Erythroblast (primary cell): ENCODE measurements at regions not wholly inside any gene's neighbourhood (a gene's known extent, or its start where the extent isn't known, plus 50 kb on each side); places are given as distances from the start of the nearest gene placed in this dataset.

Experiments
- DNase-seq, 2 experiments: peaks; one replicate each; lab custom pipeline; 2025; lab: John Stamatoyannopoulos, UW
- GATA1 ChIP-seq: IDR thresholded peaks from 2 replicates; pipeline ENCODE4 v1.6.1; 2011; ENCODE audit warnings: low read depth, mild to moderate bottlenecking, control low read depth, low read length, moderate library complexity
- POLR2A ChIP-seq: IDR thresholded peaks from 2 replicates; pipeline ENCODE4 v1.6.1; 2011; ENCODE audit warnings: mild to moderate bottlenecking, low read length

DNA sequence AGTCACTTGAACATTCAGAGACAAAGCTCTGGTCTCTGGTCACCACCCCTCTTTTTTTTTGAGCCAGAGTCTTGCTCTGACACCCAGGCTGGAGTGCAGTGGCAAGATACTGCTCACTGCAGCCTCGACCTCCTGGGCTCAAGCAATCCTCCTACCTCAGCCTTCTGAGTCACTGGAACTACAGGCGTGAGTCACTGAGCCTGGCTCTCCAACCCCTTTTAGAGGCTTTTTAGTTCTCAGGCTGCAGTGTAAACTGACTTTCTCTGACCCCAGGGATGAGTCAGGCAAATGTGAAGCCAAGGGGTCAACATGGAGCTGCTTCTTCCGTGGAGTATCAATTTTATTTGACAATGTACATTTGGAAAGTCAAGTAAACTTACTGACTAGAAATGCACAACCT is 229.2 kb downstream of the PTTG2 start:
- DNase-seq, result peak in 1 of 2 experiments; percentile 6
- TF ChIP-seq GATA1, result no peak
- no peak for TF ChIP-seq POLR2A

DNA sequence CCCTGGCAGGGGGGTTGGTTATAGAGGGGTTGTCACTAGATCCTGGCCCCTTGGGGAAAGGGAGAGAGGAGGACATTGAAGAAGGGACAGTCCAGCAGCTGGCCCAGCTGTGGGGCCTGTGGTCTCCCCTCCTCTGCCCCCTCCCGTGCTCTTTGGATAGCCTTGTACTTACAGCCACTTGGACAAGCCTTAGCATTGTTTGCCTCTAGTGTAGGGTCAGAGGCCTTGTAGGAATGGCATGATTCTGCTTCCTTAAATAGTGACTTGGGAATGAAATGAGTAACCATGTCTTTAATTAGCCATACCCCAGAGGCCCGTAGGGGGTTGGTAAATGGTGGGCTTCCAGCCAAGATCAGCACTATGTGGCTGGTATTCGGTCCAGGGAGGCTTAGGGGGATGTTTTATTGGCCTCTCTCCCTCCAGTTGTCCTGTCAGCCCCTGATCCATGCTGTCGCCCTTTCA is 230.6 kb downstream of the PTTG2 start:
- no peak for DNase-seq
- no peak for TF ChIP-seq GATA1
- no peak for TF ChIP-seq POLR2A

DNA sequence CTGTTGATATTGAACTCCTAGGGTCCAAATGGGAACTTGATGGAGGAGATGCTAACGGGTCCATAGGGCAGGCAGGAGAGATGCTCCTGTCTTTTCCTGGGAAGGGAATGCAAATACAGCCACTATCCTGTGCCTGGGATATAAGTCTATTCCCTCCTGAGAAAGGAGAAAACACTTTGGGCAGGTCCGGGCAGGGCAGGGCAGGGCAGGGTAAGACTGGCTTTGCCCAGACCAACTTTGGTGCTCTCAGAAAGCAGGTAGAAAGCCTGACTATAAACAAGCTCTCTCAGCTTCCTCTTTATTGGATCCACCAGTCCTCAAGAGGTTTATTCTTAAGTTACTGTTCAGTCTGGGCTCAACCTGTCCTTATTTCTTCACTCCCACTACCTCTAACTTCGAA is 232.3 kb downstream of the PTTG2 start:
- no peak for TF ChIP-seq POLR2A
- no peak for TF ChIP-seq GATA1
- no peak for DNase-seq

DNA sequence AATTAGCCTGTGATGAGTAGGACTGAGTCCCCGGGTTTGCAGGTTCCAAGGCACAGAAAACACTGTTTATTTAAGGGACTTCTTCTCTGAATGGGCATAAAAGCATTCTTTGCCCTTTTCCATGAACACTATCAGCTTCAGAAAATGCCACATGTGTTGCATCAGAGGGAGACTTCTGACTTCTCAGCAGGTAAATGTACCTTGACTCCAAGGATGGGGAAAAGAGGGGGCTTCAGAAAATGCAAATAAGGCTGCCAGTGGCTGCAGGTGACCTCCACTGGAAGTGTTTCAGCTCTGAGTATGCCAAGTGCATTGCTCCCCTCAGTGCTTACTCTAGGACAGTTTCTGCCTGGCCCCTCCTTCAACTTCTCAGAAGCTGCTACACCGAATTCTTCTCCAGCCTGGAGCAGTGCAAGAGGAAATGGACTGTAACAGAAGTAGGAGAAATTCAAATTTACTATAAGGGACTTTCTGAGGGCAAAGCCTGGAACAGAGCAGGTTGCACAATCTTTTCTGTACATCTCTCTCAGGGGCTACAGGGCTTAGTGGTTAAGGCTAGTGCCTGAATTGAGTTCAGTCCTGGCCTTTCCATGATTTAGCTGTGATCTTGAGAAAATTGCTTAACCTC is 233.2 kb downstream of the PTTG2 start:
- no peak for TF ChIP-seq GATA1
- DNase-seq, result no peak

DNA sequence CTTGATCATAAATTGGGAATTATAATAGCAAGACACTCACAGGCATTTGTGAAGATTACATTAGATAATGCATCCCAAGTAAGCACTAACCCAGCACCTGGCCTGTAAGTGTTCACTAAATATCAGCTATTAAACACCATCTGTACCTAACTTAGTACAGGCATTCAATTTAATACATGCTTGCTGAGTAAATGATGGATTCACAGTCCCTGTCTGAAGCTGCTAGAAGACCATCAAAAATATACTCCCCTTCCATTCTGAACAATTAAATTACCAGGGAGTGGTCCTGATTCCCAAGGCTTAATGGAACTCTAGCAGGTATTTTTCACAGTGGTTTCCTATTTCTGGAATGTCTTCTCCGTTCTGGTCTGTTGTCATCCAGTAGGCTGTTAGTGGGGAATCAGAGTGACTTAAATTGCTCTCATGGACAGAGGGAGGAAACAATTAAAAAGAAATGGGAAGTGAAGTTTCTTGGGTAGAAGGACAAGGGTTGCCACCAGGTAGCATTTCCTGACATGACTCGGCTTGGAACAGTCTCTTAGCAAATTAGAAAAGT is 233.9 kb downstream of the PTTG2 start:
- no peak for TF ChIP-seq POLR2A
- no peak for TF ChIP-seq GATA1
- no peak for DNase-seq

DNA sequence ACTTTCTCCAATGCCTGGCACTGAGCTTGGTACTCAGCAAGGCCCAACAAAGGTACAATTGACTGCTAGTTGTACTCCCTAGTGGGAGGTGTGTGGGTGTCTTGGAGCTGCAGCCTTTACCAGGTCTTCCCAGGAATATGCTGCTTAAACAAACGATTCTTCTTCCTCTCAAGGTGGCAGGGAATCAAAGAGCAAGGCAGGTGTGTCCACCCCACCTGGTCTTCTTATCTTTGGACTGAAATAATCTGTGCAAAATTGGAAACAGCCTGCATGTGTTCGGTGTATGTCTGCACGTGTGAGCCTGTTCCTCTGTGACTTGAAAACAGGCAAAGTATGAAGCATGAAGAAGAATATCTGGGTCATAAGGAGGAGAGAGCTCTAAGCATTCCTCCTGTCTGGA is 235.3 kb downstream of the PTTG2 start:
- TF ChIP-seq GATA1 (no peak), POLR2A (no peak)
- no peak for DNase-seq

DNA sequence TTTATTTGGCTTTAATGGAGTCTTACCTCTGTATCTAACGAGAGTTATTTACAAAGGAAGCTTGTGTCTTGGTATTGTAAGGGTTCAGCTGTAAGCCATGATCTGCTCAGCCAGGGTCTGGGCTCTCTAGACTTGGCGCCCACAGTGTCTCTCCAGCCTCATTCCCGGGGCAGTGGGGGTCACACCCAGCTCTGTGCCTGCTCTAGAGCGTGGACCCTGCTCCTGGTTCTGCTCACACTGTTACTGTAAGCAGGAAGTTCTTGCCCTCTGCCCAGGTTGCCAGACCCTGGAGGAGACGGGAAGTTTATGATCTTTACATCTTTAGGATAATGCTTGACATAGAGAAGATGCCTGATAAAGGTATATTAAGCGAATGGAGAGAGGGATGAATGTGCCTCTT is 235.7 kb downstream of the PTTG2 start:
- DNase-seq, result no peak
- TF ChIP-seq GATA1 (no peak), POLR2A (no peak)

DNA sequence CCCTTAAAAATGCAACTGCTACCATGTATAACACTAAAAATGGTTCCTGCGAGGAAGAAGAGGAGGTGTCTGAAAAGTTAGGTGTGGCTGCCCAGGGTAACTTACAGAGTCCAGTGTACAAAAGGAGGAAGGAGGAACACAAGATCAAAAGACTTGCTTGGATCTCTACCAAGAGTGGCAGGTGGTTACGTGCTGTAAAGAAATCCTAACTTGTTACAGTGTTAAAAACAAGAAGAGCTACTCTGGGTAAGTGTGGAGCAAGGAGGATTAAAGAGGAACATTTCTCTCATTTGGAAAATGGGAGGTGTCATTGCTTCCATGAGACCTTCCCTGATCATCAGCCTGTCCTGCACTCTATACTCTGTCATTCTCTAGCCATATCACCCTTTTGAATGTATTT is 242.0 kb downstream of the PTTG2 start:
- no peak for DNase-seq
- TF ChIP-seq GATA1 (no peak), POLR2A (no peak)

DNA sequence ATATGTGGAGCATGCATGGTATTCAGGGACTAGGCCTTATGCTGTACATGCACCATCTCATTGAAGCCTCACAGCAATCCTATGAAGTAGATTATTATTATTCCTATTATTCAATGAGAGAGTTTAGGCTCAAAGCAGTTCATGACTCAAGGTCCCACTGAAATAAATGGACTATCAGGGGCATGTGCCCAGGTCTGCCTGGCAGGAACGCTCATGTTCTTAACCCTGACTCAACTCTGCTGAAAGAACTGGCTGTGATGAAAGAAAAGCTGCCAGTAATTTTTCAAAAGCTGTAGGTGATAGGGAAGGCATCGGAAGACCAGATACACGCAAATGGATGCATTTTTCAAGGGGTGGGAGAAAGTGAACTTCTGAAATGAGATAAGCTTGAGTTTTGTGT is 243.4 kb downstream of the PTTG2 start:
- DNase-seq, result no peak
- TF ChIP-seq POLR2A (no peak), GATA1 (no peak)

DNA sequence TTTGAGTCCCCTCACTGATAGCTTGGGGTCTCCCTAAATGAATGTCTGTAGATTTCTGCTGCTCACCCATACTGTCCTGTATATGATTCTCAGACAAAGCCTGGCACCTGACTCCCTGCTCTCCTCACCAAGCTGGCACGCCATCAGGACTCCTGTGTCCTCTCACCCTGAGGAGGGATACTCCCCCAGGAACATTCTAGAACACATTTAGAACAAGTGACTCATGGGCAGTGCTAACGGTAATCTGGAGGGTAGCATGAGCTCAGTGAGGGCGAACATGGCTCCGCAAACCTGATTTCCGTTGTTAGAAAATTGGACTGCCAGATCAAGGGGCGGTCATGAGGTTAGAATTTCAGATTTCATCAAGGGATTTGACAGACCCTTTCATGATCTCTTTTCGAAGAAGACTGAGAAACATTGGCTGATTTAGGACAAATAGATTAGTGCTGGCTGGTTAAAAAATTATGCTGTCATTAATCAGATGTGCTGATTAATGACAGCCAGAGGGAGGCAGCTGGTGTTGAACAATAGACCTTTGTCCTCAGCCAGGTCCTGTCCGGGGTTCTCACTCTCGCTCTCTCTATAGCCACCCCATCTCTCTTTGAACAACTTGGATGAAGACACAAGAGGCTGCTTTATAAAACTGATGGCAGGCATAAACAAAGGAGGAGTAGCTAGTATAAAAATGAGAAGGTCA is 244.3 kb downstream of the PTTG2 start:
- no peak for DNase-seq
- TF ChIP-seq GATA1 (no peak), POLR2A (no peak)

DNA sequence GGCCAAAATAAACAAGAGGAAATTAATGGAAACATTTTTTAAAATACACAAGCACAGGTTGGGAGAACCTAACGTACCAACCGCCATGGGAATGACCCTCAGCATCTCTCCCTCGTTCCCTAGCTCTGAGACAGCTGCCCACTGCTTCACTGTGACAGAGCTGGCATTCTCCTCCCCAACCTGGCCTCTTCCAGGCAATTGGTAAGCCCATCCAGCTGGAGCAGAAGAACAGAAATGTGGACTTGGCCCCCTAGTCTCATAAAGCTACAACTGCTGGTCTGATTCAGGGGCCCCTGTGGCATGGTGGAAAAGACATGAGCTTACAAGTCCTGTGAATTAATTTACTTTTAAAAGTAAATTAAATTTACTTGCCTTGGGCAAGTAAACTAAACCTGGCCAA is 245.1 kb downstream of the PTTG2 start:
- no peak for TF ChIP-seq GATA1
- TF ChIP-seq POLR2A, result no peak
- no peak for DNase-seq

DNA sequence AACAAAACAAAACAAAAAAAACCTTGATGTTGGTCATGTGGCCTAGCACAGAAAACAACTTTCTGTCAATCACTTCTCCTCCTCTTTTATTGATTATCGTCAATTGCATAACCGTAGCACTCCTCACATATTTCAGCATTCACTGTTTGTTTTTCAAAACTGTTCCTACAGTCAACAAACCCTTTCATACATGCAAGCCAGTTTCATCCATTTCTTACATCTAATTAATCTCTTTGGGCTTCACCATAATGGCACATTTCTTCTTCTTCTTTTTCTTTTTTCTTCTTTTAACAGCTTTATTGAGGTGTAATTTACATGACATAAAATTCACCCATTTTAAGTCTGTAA is 246.9 kb downstream of the PTTG2 start:
- no peak for TF ChIP-seq POLR2A
- no peak for TF ChIP-seq GATA1
- DNase-seq, result no peak

DNA sequence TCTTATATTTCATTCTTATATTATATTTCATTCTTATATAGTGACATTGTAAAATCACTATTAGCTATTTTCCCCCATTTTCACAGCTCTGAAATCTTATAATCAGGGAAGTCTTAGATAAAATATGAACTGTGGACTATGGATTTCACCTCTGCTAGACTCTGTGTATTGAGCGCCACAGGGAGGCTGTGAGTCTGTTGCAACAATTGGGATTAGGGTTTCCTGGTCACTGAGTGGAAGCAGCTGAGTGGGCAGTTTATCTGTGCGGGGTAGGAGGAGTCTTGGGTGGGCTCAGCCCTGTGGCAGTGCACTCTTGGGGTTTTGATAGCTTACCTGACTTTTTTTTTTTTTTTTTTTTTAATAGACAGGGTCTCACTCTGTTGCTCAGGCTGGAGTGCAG is 249.5 kb downstream of the PTTG2 start:
- TF ChIP-seq GATA1, result no peak
- TF ChIP-seq POLR2A, result no peak
- DNase-seq, result no peak

DNA sequence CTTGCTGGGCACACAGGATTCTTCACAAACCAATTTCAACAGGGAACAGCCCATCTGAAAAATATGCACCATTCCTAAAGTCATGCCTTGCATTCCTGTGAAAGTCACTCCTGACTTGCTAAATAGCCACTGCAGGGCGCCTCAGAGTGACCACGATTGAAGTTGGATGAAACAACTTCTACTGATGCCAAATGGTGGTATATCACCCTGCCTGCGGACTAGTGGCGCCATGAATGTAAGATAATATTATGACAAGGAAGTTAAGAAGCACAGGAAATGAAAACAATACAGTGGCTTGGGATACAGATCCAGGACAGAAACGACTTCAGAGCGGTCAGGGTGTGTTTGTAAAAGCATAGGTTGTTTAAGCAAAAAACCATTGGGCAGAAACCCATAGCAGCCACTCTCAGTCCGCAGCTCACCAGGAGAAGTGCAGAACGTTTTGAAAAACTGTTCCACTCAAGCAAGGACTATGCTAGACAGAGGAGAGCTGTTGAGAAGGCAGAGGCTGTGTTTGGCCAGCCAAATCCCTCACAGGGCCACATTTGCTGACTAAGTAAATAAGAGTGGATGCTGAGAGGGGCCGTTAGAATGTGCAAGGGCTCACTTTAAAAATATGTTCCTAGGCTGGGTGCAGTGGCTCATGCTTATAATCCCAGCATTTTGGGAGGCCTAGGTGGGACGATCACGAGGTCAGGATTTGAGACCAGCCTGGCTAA is 250.4 kb downstream of the PTTG2 start:
- no peak for DNase-seq

More for the DNA sequence above, 250.4 kb downstream of the PTTG2 start:
- TF ChIP-seq GATA1 (no peak), POLR2A (no peak)
